ENCODE measurements at regions not wholly inside any gene's neighbourhood (a gene's known extent, or its start where the extent isn't known, plus 50 kb on each side); places are given as distances from the start of the nearest gene placed in this dataset.

DNA sequence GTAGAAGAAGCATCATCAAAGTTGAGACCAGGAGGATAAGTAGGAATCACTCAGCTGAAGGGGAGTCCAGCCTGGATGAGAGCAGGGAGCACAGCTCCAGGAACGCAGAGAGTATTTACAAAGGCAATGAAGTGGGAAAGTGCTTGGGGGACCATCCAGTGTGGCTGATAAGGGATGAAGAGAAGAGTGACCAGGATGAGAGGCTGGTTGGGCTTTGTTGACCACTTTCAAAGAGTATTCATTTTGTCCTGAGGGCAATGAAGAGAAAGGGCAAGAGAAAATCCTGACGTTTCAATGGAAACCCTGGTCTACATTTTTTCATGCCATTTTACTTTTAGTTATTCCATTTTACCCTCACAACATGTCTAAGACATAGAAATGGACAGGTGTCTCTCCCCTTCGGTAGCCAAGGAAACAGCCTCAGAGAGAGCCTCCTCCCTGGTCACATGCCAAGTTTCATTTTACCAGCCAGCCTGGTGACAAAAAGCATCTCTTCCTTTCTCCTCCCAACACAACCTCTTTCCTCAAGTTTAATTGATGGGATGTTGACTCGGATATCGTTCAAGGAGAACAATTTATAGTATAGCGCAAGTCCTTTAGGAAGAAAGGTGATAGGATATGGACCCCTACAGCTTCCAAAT lies 492.7 kb upstream of the CLINT1 start:
- no peak for DNase-seq (ENCODE audit: low spot score in 2 of 2)
- no peaks in the 10 kb centered on the region for H3K36me3 ChIP-seq (replicated peaks)
- no peaks in the 10 kb centered on the region for H3K27me3 ChIP-seq (ENCODE audit: low read depth)
- H3K9me3 ChIP-seq, result no peaks in the 10 kb centered on the region
- in situ Hi-C loops (cut with MboI; ENCODE audit: low sequenced_read_pairs), result no loop called here
- H3K4me3 ChIP-seq, result no peak overlapping the region
- no peaks in the 10 kb centered on the region for H3K4me1 ChIP-seq

DNA sequence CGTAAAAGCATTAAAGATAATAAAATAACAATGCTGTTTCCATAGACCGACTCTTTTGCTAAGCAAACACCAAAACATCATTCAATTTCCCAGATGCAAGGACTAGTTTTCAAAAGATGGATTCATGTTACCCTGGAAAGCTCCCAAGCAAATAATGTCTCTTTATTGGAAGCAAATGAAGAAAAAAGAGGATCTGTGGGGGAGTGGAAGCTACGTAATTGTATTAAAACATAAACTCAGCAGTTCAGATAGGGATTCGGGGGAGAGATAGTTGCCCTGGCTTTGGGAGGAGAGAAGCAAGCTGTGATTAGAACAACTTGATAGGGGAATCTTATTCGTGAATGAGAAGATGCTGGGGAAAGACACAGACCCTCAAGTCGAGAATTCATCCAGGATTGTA lies 491.0 kb upstream of the CLINT1 start:
- H3K27me3 ChIP-seq (ENCODE audit: low read depth), result no peaks in the 10 kb centered on the region
- no peak for DNase-seq (ENCODE audit: low spot score in 2 of 2)
- in situ Hi-C loops (cut with MboI; ENCODE audit: low sequenced_read_pairs), result no loop called here
- no peaks in the 10 kb centered on the region for H3K9me3 ChIP-seq
- no peaks in the 10 kb centered on the region for H3K4me1 ChIP-seq
- no peak overlapping the region for H3K4me3 ChIP-seq
- H3K36me3 ChIP-seq (replicated peaks), result no peaks in the 10 kb centered on the region

DNA sequence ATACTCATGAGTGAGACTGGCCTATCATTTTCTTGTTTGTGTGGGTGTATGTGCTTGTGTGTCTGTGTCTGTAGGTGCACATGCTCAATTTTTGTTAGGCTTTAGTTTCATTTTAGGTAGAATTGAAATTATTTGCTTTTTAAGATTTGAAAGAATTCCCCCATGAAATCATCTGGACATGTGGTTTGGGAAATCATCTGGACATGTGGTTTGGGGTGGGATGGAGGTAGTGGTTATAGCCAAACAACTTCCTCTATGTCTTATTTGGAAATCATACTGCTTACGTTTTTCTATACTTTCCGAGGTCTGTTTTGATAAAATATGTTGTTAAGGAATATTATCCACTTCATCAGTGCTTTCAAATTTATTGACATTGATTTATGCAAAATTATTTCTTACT lies 485.4 kb upstream of the CLINT1 start:
- no peak overlapping the region for H3K4me3 ChIP-seq
- H3K36me3 ChIP-seq (replicated peaks), result no peaks in the 10 kb centered on the region
- DNase-seq (ENCODE audit: low spot score in 2 of 2), result no peak
- no peaks in the 10 kb centered on the region for H3K9me3 ChIP-seq
- no peaks in the 10 kb centered on the region for H3K4me1 ChIP-seq
- in situ Hi-C loops (cut with MboI; ENCODE audit: low sequenced_read_pairs), result no loop called here
- H3K27me3 ChIP-seq (ENCODE audit: low read depth), result no peaks in the 10 kb centered on the region

DNA sequence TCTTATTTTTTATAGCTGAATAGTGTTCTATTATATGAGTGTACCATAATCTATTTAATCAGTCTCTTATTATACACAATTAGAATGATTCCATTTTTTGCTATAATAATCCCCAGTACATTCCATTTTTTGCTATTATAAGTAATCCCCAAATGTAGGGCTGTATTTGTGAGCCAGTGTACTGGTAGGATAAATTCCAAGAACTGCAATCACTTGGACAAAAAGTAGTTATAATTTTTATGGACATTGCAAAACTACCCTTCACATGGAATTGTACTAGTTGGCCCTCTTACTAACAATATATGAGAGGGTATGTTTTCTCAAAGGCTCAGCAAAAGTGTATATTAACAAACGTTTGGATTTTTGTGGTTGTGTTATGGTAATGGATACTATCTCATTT lies 481.7 kb upstream of the CLINT1 start:
- H3K4me1 ChIP-seq, result no peaks in the 10 kb centered on the region
- no peak for DNase-seq (ENCODE audit: low spot score in 2 of 2)
- H3K9me3 ChIP-seq, result no peaks in the 10 kb centered on the region
- no peak overlapping the region for H3K4me3 ChIP-seq
- in situ Hi-C loops (cut with MboI; ENCODE audit: low sequenced_read_pairs), result no loop called here
- H3K36me3 ChIP-seq (replicated peaks), result no peaks in the 10 kb centered on the region
- H3K27me3 ChIP-seq (ENCODE audit: low read depth), result no peaks in the 10 kb centered on the region

DNA sequence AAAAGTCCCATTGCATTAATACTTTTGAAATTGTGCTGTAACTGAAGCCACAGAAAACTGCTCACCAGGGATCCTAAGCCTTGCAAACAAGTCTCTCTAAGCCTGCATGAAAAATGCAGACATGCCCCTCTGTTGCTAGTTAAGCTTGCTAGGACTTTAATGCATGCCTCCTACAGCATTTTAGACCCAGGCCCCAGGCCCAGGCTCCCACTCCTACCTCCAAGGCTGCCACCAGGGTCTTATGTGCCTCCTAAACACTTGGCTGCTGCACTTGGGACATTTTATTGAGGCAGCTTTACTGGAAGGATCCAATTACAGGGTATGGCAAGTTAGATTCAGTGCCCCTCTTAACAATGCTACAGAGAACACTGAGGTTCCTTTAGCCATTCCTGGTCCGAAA lies 467.3 kb upstream of the CLINT1 start:
- in situ Hi-C loops (cut with MboI; ENCODE audit: low sequenced_read_pairs), result no loop called here
- no peak for DNase-seq (ENCODE audit: low spot score in 2 of 2)
- Histone ChIP-seq H3K4me1 (no peaks in the 10 kb centered on the region), H3K27me3 (ENCODE audit: low read depth) (no peaks in the 10 kb centered on the region), H3K9me3 (no peaks in the 10 kb centered on the region), H3K36me3 (replicated peaks) (no peaks in the 10 kb centered on the region), H3K4me3 (no peak overlapping the region)

DNA sequence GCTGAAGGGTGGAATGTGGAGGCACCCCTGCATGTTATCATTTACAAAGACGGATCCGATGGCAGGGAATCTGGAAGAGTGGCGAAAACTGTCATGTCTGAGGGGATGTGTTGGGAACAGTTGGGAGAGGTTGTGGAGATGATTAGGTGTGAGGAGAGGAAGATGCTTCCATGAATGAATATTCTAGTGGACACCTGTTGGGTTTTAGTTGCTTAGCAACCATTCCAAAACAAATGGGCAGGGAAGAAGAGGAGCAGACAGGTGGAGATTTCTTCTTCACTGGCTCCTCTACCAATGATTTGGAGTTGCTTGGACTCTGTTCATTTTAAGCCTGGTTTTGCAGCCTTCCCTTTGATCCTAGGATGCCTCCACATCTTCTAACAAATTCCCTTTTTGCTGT lies 465.3 kb upstream of the CLINT1 start:
- H3K9me3 ChIP-seq, result no peaks in the 10 kb centered on the region
- no peaks in the 10 kb centered on the region for H3K4me1 ChIP-seq
- in situ Hi-C loops (cut with MboI; ENCODE audit: low sequenced_read_pairs), result no loop called here
- no peak overlapping the region for H3K4me3 ChIP-seq
- no peaks in the 10 kb centered on the region for H3K36me3 ChIP-seq (replicated peaks)
- no peaks in the 10 kb centered on the region for H3K27me3 ChIP-seq (ENCODE audit: low read depth)
- no peak for DNase-seq (ENCODE audit: low spot score in 2 of 2)

DNA sequence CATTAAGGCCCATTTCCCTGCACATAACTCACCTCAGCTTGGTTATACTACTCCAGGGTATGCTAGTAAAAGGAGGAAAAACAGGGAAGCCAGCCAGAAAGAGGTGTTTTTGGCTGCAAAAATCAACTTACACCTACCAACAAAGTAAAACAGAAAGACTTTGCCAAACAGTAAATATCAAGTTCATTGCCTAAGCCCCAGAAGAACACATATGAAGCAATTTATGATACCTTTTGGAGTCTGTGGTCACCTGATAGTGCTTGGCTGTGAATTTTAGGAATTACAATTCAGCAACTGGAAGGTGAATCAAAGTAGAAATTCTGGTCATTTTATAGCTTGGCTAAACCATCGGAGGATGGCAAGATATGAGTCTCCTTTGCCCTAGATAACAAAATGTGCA lies 463.7 kb upstream of the CLINT1 start:
- H3K27me3 ChIP-seq (ENCODE audit: low read depth), result no peaks in the 10 kb centered on the region
- in situ Hi-C loops (cut with MboI; ENCODE audit: low sequenced_read_pairs), result no loop called here
- H3K9me3 ChIP-seq, result no peaks in the 10 kb centered on the region
- DNase-seq (ENCODE audit: low spot score in 2 of 2), result no peak
- H3K36me3 ChIP-seq (replicated peaks), result no peaks in the 10 kb centered on the region
- H3K4me3 ChIP-seq, result no peak overlapping the region
- no peaks in the 10 kb centered on the region for H3K4me1 ChIP-seq

DNA sequence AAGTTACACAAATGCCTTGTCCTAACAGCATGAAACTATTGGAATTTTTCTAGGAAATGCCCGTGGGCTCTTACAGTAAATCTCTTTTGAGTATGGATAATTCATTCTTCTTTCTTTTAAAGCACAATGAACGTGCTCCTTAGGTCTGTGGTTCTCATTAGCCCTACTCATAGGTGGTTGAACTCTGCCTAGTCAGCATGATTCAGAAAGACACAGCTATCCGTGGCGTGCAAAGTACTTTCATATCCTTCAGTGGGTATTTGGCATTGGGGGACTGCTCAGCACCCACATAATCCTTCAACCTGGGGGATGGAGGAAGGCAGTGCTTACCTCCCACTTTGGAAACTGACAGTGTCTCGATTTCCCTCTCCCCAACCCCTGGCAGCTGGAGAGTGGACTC lies 462.0 kb upstream of the CLINT1 start:
- no peak for DNase-seq (ENCODE audit: low spot score in 2 of 2)

DNA sequence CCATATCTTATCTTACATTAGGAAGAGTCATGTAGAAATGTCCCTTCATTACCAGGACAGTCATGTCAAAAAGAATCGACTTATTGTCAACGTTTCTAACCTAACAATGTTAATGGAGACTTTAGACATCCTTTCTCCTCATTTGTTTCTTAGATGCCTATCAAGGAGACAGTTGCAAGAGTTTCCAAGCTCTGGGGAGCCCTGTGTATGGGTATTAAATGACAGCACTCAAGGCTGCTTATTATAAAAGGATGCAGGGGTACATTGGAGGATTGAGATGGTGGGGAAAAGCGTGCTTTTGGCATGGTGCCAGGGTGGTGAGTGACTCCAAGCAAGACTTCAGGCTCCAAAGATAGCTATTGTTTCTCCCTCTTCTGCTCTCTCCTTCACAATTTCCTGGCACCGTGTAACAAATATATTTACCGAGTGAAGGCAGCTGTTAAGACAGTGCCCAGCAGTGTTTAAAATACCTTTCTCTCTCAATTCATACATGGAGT lies 461.3 kb upstream of the CLINT1 start:
- no peak for DNase-seq (ENCODE audit: low spot score in 2 of 2)

More for the DNA sequence above, 462.0 kb upstream of the CLINT1 start:
- Histone ChIP-seq H3K4me3 (no peak overlapping the region), H3K27me3 (ENCODE audit: low read depth) (no peaks in the 10 kb centered on the region), H3K4me1 (no peaks in the 10 kb centered on the region), H3K36me3 (replicated peaks) (no peaks in the 10 kb centered on the region), H3K9me3 (no peaks in the 10 kb centered on the region)
- in situ Hi-C loops (cut with MboI; ENCODE audit: low sequenced_read_pairs), result no loop called here

DNA sequence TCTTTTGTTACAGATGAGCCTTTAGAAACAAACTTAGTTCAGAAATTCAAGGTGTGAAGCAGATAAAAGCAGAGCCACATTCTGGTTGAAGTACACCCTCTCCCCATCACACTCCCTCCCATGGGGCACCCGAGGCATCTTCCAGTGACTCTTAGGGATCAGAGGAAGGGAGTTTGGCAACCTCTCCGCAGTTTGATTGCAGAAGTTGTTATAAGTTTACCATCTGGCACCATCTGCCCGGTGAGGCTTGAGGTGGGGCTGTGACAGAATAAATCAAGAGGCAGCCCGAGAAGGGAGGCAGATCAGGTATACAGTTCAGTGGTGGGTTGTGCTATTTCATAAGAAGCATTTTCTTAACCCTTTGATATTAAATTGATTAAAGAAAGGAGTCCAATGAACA lies 458.6 kb upstream of the CLINT1 start:
- no peak for DNase-seq (ENCODE audit: low spot score in 2 of 2)
- Histone ChIP-seq H3K36me3 (replicated peaks) (no peaks in the 10 kb centered on the region), H3K27me3 (ENCODE audit: low read depth) (no peaks in the 10 kb centered on the region), H3K4me1 (no peaks in the 10 kb centered on the region), H3K4me3 (no peak overlapping the region), H3K9me3 (no peaks in the 10 kb centered on the region)
- in situ Hi-C loops (cut with MboI; ENCODE audit: low sequenced_read_pairs), result no loop called here

More for the DNA sequence above, 461.3 kb upstream of the CLINT1 start:
- in situ Hi-C loops (cut with MboI; ENCODE audit: low sequenced_read_pairs), result no loop called here
- Histone ChIP-seq H3K4me1 (no peaks in the 10 kb centered on the region), H3K27me3 (ENCODE audit: low read depth) (no peaks in the 10 kb centered on the region), H3K36me3 (replicated peaks) (no peaks in the 10 kb centered on the region), H3K9me3 (no peaks in the 10 kb centered on the region), H3K4me3 (no peak overlapping the region)

DNA sequence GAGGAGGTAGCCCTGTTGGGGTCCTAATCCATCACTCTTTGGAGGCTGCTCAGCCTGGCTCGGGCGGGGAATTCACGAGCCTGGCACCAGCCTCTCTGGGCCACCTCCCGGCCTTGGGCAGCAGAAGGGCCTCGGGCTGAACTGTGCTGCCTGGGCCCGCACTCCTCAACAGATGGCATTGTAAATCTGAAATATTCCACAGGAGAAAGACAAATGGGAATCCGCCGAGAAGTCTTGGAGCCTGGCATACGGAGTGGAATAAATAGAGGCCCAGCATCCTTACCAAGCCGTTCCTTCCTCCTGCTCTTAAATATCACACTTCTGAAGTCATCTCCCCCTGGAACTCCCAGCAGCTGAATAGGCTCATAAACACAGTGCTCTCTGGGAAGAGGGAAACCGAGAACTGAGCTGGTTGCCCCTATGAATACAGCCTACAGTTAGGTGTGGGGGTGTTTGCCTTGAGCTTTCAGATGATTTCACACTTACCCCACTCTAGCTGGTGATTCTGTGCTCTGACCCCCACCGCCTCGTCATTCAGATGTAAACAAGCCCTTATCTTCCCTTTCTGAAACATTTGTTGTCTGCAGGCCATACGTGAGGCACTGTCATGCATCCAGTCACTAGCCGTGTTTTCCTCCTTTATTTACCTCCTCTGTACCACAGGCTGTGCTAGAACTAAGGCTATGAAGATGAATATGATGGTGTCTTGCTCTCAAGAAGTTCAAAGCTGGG lies 455.0 kb upstream of the CLINT1 start:
- Histone ChIP-seq H3K9me3 (no peaks in the 10 kb centered on the region), H3K4me3 (no peak overlapping the region), H3K4me1 (no peaks in the 10 kb centered on the region), H3K27me3 (ENCODE audit: low read depth) (no peaks in the 10 kb centered on the region), H3K36me3 (replicated peaks) (no peaks in the 10 kb centered on the region)
- DNase-seq (ENCODE audit: low spot score in 2 of 2), result no peak
- in situ Hi-C loops (cut with MboI; ENCODE audit: low sequenced_read_pairs), result no loop called here

DNA sequence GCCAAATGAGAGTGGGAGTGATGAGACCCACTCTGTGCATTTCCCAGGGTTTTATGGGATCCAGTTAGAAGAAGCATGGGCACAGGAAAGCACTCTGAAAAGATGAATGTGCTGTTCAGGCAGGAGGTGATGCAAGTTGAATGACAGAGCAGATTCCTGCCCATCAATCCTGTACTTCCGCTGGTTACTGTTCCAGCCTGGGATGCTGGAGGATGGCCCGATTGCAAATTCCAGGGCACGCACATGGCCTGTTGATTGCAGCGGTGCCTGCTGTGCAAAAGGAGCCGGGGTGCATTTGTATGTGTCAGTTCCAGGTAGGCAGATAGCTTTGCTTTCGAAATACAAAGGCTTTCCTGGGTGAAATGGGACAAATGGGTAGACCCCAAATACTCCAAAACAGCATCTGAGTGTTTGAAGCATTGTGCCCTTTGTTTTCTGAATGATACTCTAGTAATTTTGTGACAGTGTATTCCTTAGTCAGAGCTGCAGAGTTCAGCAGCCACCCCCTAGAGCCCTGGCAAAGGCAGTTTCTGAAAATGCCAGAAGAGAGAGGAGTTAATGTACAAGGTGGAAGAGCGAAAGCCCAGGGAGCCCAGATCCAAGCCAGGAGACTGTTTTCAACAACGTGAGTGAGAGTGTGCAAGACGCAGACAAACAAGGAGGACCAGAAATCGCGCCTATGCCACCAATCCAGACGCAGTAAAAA lies 454.2 kb upstream of the CLINT1 start:
- H3K9me3 ChIP-seq, result no peaks in the 10 kb centered on the region
- no peaks in the 10 kb centered on the region for H3K4me1 ChIP-seq
- DNase-seq (ENCODE audit: low spot score in 2 of 2), result no peak
- H3K4me3 ChIP-seq, result no peak overlapping the region
- H3K27me3 ChIP-seq (ENCODE audit: low read depth), result no peaks in the 10 kb centered on the region
- in situ Hi-C loops (cut with MboI; ENCODE audit: low sequenced_read_pairs), result no loop called here
- H3K36me3 ChIP-seq (replicated peaks), result no peaks in the 10 kb centered on the region

DNA sequence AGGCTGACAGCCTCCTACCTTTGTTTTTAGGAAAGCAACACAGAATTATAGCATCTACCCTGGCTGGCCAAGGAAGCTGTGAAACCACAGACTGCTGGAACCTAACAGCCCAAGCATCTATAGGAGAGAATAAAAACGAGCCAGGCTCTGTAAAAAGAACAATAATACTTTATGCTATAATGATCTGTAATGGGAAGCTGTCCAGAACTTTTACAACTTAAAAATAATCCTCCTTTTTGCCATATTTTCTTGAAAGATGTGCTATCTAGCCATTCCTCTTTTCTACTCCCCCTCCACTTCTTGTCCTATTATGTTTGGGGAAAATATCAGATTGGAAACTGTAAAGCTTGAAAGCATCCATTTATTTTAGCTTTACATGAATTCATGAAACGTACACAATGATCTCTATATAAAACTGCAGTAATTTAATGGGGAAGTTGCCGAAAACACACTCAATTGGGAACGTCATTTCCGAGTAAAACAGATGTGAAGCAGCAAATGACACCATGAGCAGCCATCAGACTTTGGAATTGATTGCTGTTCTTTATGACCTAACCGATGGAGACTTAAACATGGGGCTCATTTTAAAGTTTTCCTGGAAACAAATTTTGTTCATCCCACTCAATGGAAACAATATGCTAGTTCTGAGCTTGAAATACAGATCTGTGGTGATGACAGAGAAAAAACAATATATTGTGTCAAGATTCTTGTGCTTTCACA lies 450.3 kb upstream of the CLINT1 start:
- Histone ChIP-seq H3K9me3 (no peaks in the 10 kb centered on the region), H3K36me3 (replicated peaks) (no peaks in the 10 kb centered on the region), H3K4me1 (no peaks in the 10 kb centered on the region), H3K27me3 (ENCODE audit: low read depth) (no peaks in the 10 kb centered on the region), H3K4me3 (no peak overlapping the region)
- in situ Hi-C loops (cut with MboI; ENCODE audit: low sequenced_read_pairs), result no loop called here
- DNase-seq (ENCODE audit: low spot score in 2 of 2), result no peak
